Fibroblast of lung (primary cell): ENCODE measurements at regions not wholly inside any gene's neighbourhood (a gene's known extent, or its start where the extent isn't known, plus 50 kb on each side); places are given as distances from the start of the nearest gene placed in this dataset.

Experiments
- DNase-seq, 2 donors: peaks; one replicate each; pipeline versions ENCODE4 v3.0.0 to v3.0.0-alpha.2; 2010; ENCODE audit warnings: low read depth in 2 of 2
- H2AFZ ChIP-seq: 2 replicates; pipeline ENCODE4 v1.5.1; 2012; ENCODE audit warnings: low read length, control low read depth, inconsistent platforms
- H3K27ac ChIP-seq: 2 replicates; pipeline ENCODE4 v1.5.1; 2011; ENCODE audit warnings: low read length, control low read depth; ENCODE audit not compliant: insufficient read depth
- H3K27me3 ChIP-seq: 2 replicates; pipeline ENCODE4 v1.5.1; 2011; ENCODE audit warnings: mild to moderate bottlenecking, low read length; ENCODE audit not compliant: control insufficient read depth, insufficient read depth
- H3K36me3 ChIP-seq: 2 replicates; pipeline ENCODE4 v1.5.1; 2011; ENCODE audit warnings: low read length; ENCODE audit not compliant: control insufficient read depth, insufficient read depth
- H3K4me1 ChIP-seq: 2 replicates; pipeline ENCODE4 v1.5.1; 2011; ENCODE audit warnings: low read length; ENCODE audit not compliant: control insufficient read depth, insufficient read depth; ENCODE audit errors: extremely low read depth
- H3K4me2 ChIP-seq: 2 replicates; pipeline ENCODE4 v1.5.1; 2011; ENCODE audit warnings: low read length, control low read depth; ENCODE audit not compliant: insufficient read depth; ENCODE audit errors: extremely low read depth
- H3K4me3 ChIP-seq, 4 experiments: fragments of 200-600 bp in 1 of 4; sonication (generic) in 1 of 4; replicated peaks in 1 of 4; 2 replicates each; pipeline ENCODE4 v1.5.1; 2011 to 2016; ENCODE audit warnings: low read length in 4 of 4, low read depth in 3 of 4, mild to moderate bottlenecking in 3 of 4, control low read depth in 2 of 4, inconsistent platforms in 1 of 4, mixed read lengths in 1 of 4; ENCODE audit not compliant: insufficient read depth in 1 of 4; ENCODE audit errors: control extremely low read depth in 1 of 4
- H3K79me2 ChIP-seq: 2 replicates; pipeline ENCODE4 v1.5.1; 2012; ENCODE audit warnings: mild to moderate bottlenecking, low read length, inconsistent platforms; ENCODE audit not compliant: control insufficient read depth, insufficient read depth
- H3K9ac ChIP-seq: 2 replicates; pipeline ENCODE4 v1.5.1; 2011; ENCODE audit warnings: mild to moderate bottlenecking, low read length, control low read depth; ENCODE audit not compliant: insufficient read depth
- H3K9me3 ChIP-seq: 2 replicates; pipeline ENCODE4 v1.5.1; 2012; ENCODE audit warnings: low read depth, low read length; ENCODE audit not compliant: control insufficient read depth, insufficient read depth
- H4K20me1 ChIP-seq: 2 replicates; pipeline ENCODE4 v1.5.1; 2011; ENCODE audit warnings: low read length; ENCODE audit not compliant: control insufficient read depth, insufficient read depth; ENCODE audit errors: extremely low read depth
- CTCF ChIP-seq, 2 donors: IDR thresholded peaks in 1 of 2; conservative IDR thresholded peaks in 1 of 2; 1 replicate in 1 of 2; 2 replicates in 1 of 2; pipeline ENCODE4 v1.5.1; 2011 to 2012; ENCODE audit warnings: low read length in 2 of 2, control low read depth in 1 of 2, inconsistent platforms in 1 of 2, low read depth in 1 of 2, mild to moderate bottlenecking in 1 of 2
- EZH2 ChIP-seq: IDR thresholded peaks from 2 replicates; pipeline ENCODE4 v1.5.1; 2012; ENCODE audit warnings: low read length, control low read depth, mild to moderate bottlenecking; ENCODE audit errors: missing control alignments

DNA sequence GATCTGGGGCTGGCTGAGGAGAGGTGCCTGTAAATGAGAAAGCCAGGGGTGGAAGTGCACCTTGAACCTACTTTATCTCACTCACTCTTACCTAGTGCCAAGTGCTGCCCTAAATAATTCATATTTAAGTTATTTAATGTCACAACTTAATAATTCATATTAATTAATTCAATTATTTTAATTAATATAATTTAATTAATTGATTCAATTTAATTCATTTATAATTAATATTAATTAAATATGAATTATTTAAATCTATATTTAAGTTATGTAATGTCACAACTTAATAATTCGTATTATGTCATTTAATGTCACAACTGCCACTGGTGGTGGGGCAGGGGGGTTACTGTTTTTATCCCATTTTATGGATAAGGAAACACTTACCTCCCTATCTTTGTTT is 361.6 kb upstream of the RUNX1 start:
- Histone ChIP-seq H3K27ac (no peak overlapping the region), H2AFZ (no peak overlapping the region), H3K36me3 (no peaks in the 10 kb centered on the region), H3K27me3 (no peaks in the 10 kb centered on the region), H4K20me1 (no peaks in the 10 kb centered on the region), H3K9me3 (no peaks in the 10 kb centered on the region), H3K4me3 (no peak overlapping the region), H3K79me2 (no peaks in the 10 kb centered on the region), H3K4me2 (no peak overlapping the region), H3K4me1 (no peaks in the 10 kb centered on the region), H3K9ac (no peak overlapping the region)
- DNase-seq = no peak
- no peak for TF ChIP-seq CTCF (conservative IDR thresholded peaks at IDR 0.05 in 1 of 2, IDR thresholded peaks at IDR 0.05 in 1 of 2; ENCODE audit: low read depth in 1 of 2, low read length in 2 of 2)
- no peak for TF ChIP-seq EZH2

GRCh38 chr21:35410123-35410522 is 361.0 kb upstream of the RUNX1 start:
- H3K27ac ChIP-seq = no peak overlapping the region
- no peak for DNase-seq
- no peaks in the 10 kb centered on the region for H3K4me1 ChIP-seq
- H3K4me2 ChIP-seq = no peak overlapping the region
- H3K9me3 ChIP-seq = no peaks in the 10 kb centered on the region
- no peak overlapping the region for H3K9ac ChIP-seq
- no peaks in the 10 kb centered on the region for H3K79me2 ChIP-seq
- no peaks in the 10 kb centered on the region for H3K36me3 ChIP-seq
- H3K27me3 ChIP-seq = no peaks in the 10 kb centered on the region
- no peak for TF ChIP-seq EZH2
- H2AFZ ChIP-seq = no peak overlapping the region
- no peaks in the 10 kb centered on the region for H4K20me1 ChIP-seq
- H3K4me3 ChIP-seq = no peak overlapping the region

GRCh38 chr21:35408401-35408800 is 359.3 kb upstream of the RUNX1 start:
- TF ChIP-seq CTCF (conservative IDR thresholded peaks at IDR 0.05 in 1 of 2, IDR thresholded peaks at IDR 0.05 in 1 of 2; ENCODE audit: low read depth in 1 of 2, low read length in 2 of 2) (no peak), EZH2 (no peak)
- peak; percentile 37 to 53 for DNase-seq

More at GRCh38 chr21:35408401-35408800, 359.3 kb upstream of the RUNX1 start:
- Histone ChIP-seq H3K4me1 (no peaks in the 10 kb centered on the region), H3K79me2 (no peaks in the 10 kb centered on the region), H3K4me3 (peak overlapping the region; percentile 13 to 36 (median 19)), H3K27ac (peak overlapping the region; percentile 60), H3K27me3 (no peaks in the 10 kb centered on the region), H4K20me1 (no peaks in the 10 kb centered on the region), H2AFZ (peak overlapping the region; percentile 86), H3K9me3 (no peaks in the 10 kb centered on the region), H3K4me2 (peak overlapping the region; percentile 46), H3K9ac (peak overlapping the region; percentile 32), H3K36me3 (no peaks in the 10 kb centered on the region)
